Psoas muscle (tissue), 7 donors: ENCODE measurements at regions not wholly inside any gene's neighbourhood (a gene's known extent, or its start where the extent isn't known, plus 50 kb on each side); places are given as distances from the start of the nearest gene placed in this dataset.
"Not testable (repeated sequence)": the region's sequence is repeated elsewhere in the genome, so short reads cannot be mapped to it uniquely, and the experiment has no call there.

Experiments used
- ATAC-seq, 4 donors: fragments of 200-7000 bp; cut with Tn5 transposase; one replicate each; pipeline ENCODE4 v1.9.1; 2020; ENCODE audit warnings: moderate library complexity in 3 of 4, mild to moderate bottlenecking in 2 of 4
- DNase-seq, 2 donors: peaks; one replicate each; pipeline ENCODE4 v3.0.0-alpha.2; 2020
- H3K27ac ChIP-seq: fragments of 200-600 bp; one replicate; pipeline ENCODE4 v1.8.0; 2022
- H3K27me3 ChIP-seq, 3 donors: fragments of 200-600 bp in 1 of 3; one replicate each; pipeline versions ENCODE4 v1.6.1 to v1.8.0; 2013 to 2022; ENCODE audit warnings: low read length in 2 of 3, mild to moderate bottlenecking in 2 of 3, moderate library complexity in 1 of 3; ENCODE audit not compliant: insufficient read depth in 3 of 3
- H3K36me3 ChIP-seq, 2 donors: fragments of 200-600 bp in 1 of 2; one replicate each; pipeline versions ENCODE4 v1.6.1 to v1.8.0; 2013 to 2022; ENCODE audit warnings: low read depth in 1 of 2, mild to moderate bottlenecking in 1 of 2, moderate library complexity in 1 of 2; ENCODE audit not compliant: insufficient read depth in 1 of 2
- H3K4me1 ChIP-seq: fragments of 200-600 bp; one replicate; pipeline ENCODE4 v1.8.0; 2022
- H3K4me3 ChIP-seq: fragments of 200-600 bp; one replicate; pipeline ENCODE4 v1.8.0; 2022; ENCODE audit warnings: mild to moderate bottlenecking
- H3K9me3 ChIP-seq: fragments of 200-600 bp; one replicate; pipeline ENCODE4 v1.8.0; 2022
- WGBS, 3 donors: extraction: QIAGEN DNeasy Blood & Tissue Kit; methylation state at CpG; one replicate each; pipeline versions ENCODE4 v1.1.6 to v1.1.7; 2013; 5-methylcytosine and 5-hydroxymethylcytosine counted together
- intact Hi-C, 2 donors: fragments of 100-400 bp; cut with DNase I; formaldehyde crosslinking; loops; one replicate each; pipeline versions ENCODE4 v1.11.0 to v1.14.2; 2022
- TF ChIP-seq, protein P1 (sequence below): fragments of 200-600 bp; IDR thresholded peaks from one replicate; pipeline ENCODE4 v1.8.0; 2022; ENCODE audit warnings: antibody characterized with exemption
- donor health status: healthy with polysubstance abuse.
- donor health status: DM: no; HTN: no; CAD: no; lungs with moderate emphysema.
- donor health status: Bipolar disorder and iron deficiency.
- donor health status: healthy.
- donor health status: DM: yes; HTN: yes; CAD: no.
- donor health status: DM: no; HTN: no; CAD: no.
- donor health status: DM: yes; HTN: yes; CAD: no.

DNA sequence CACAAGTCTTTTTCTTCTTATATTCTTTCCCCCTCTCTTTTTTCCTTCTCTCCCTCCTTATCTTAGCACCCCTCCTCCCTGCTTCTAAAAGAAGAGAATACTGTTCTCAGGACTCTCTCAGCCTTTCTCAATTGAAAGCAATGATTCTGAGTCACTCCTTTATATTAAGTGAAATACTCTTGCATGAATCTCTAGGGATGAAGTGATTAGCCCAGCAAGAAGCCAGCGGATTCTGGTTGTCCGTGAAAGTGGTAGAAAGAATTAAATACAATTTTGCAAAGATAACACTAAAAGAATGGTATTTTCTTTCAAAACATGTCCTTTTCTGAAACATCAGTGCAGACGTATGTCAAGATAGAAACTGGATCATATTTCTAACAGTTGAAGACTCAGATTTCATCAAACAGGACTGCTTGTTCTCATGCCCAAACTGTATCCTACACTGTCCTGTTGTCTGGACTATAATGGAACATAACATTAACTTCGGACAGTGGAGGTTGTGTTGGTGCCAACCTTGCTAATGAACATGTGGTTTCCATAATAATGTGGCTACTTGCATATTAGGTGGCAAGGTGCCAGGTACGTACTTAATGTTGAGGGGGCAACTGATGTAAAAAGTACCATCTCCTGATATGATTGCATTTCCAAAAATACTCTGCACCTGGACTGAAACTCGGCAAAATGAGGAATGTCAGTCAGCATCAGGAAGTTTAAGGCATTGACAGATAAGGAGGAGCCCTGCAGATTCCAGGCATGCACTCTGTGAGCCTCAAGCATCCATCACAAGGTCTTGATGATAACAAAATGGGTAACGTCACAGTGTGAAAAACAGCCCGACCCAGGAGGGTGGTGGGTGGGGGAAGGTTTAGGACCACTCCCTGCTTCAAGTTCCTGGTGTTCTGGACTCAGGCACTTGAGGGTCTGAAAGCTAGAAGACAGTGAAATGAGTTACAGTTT lies 357.2 kb downstream of the DLEU7 start:
- ATAC-seq, result peak; percentile 62 to 98 (median 83)
- H3K27ac ChIP-seq, result peak overlapping the region; percentile 11
- H3K4me1 ChIP-seq, result peaks cover 9% of the 10 kb centered on the region
- WGBS, 3 donors, result 32 to 35% (median 33%) methylated on average over 8 of the region's 8 CpGs
- H3K4me3 ChIP-seq, result peak overlapping the region; percentile 35
- no peaks in the 10 kb centered on the region for H3K27me3 ChIP-seq
- no peaks in the 10 kb centered on the region for H3K9me3 ChIP-seq
- intact Hi-C loops, result no loop called here
- TF ChIP-seq, protein P1, sequence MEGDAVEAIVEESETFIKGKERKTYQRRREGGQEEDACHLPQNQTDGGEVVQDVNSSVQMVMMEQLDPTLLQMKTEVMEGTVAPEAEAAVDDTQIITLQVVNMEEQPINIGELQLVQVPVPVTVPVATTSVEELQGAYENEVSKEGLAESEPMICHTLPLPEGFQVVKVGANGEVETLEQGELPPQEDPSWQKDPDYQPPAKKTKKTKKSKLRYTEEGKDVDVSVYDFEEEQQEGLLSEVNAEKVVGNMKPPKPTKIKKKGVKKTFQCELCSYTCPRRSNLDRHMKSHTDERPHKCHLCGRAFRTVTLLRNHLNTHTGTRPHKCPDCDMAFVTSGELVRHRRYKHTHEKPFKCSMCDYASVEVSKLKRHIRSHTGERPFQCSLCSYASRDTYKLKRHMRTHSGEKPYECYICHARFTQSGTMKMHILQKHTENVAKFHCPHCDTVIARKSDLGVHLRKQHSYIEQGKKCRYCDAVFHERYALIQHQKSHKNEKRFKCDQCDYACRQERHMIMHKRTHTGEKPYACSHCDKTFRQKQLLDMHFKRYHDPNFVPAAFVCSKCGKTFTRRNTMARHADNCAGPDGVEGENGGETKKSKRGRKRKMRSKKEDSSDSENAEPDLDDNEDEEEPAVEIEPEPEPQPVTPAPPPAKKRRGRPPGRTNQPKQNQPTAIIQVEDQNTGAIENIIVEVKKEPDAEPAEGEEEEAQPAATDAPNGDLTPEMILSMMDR, result no peak
- no peak for DNase-seq
- no peaks in the 10 kb centered on the region for H3K36me3 ChIP-seq

DNA sequence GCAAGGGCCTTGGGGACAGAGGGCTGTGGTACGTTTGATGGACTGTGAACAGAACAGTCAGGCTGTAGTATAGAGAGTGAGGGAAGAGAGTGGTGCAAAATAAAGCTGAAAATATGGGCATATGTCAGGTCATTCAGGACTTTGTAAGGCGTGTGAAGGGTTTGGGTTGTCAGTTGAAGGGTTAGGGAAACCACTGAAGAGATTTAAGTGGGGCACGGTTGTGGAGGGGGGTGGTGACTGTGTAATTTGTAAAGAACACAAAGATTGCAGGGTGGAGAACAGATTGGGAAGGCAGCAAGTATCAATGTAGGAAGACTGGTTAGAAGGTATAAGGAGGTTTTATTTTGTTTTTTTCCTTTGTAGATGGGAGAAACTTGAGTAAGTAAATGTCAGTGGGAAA lies 349.8 kb downstream of the DLEU7 start:
- TF ChIP-seq, protein P1, result no peak
- 82 to 83% (median 82%) methylated on average over 3 of the region's 3 CpGs for WGBS, 3 donors
- no peak overlapping the region for H3K27ac ChIP-seq
- ATAC-seq (no peak), DNase-seq (no peak)
- no peak overlapping the region for H3K4me3 ChIP-seq
- no peaks in the 10 kb centered on the region for H3K4me1 ChIP-seq
- H3K9me3 ChIP-seq, result no peaks in the 10 kb centered on the region
- intact Hi-C loops, result no loop called here
- H3K36me3 ChIP-seq, result no peaks in the 10 kb centered on the region
- H3K27me3 ChIP-seq, result no peaks in the 10 kb centered on the region

DNA sequence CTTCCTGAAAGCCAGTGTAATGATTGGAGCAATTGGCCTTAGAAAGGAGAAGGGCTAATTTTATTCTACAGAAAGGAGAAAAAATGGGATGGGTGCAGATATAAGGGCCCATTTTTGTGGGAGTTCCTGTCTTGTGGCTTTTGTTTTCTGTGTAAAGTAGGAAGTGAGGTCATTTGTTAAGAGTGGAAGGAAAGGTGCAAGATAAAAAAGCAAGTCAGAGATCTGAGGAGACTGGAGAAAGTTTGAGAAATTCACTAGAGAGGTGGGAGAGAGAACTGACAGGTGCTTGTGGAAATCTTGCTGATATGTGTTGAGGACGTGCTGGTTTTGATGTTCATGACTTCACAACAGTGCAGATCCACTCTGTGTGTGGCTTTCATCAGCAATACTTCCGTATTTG lies 349.4 kb downstream of the DLEU7 start:
- DNase-seq, result no peak
- intact Hi-C loops, result no loop called here
- TF ChIP-seq, protein P1, result no peak
- ATAC-seq, result no peak
- Histone ChIP-seq H3K27me3 (no peaks in the 10 kb centered on the region), H3K4me3 (no peak overlapping the region), H3K36me3 (no peaks in the 10 kb centered on the region), H3K27ac (no peak overlapping the region), H3K9me3 (no peaks in the 10 kb centered on the region), H3K4me1 (no peaks in the 10 kb centered on the region)
- 79 to 85% (median 83%) methylated on average over 2 of the region's 2 CpGs for WGBS, 3 donors

DNA sequence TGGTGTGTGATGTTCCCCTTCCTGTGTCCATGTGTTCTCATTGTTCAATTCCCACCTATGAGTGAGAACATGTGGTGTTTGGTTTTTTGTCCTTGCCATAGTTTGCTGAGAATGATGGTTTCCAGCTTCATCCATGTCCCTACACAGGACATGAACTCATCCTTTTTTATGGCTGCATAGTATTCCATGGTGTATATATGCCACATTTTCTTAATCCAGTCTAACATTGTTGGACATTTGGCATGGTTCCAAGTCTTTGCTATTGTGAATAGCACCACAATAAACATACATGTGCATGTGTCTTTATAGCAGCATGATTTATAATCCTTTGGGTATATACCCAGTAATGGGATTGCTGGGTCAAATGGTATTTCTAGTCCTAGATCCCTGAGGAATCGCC lies 340.3 kb downstream of the DLEU7 start:
- DNase-seq, H3K27me3 ChIP-seq, H3K27ac ChIP-seq, H3K9me3 ChIP-seq, H3K4me3 ChIP-seq, ATAC-seq, intact Hi-C loops, H3K36me3 ChIP-seq, H3K4me1 ChIP-seq: not testable (repeated sequence)
- WGBS, 3 donors, result 80% methylated on average over 1 of the region's 1 CpG; no CpG with 5 or more reads in 2 of the 3 donors

DNA sequence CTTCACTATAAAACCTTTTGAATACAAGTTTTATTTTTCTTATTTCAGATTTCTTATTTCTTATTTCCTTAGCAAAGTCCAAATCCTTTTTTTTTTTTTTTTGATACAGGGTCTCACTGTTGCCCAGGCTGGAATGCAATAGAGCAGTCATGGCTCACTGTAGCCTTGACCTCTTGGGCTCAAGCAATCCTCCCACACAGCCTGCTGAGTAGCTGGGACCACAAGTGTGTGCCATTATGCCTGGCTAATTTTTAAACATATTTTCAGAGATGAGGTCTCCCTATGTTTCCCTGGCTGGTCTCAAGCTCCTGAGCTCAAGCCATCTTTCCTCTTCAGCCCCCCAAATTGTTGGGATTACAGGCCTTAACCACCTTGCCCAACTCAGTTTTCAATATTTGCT lies 334.3 kb downstream of the DLEU7 start:
- H3K27ac ChIP-seq, result no peak overlapping the region
- no peaks in the 10 kb centered on the region for H3K36me3 ChIP-seq
- H3K9me3 ChIP-seq, result peaks cover 7% of the 10 kb centered on the region
- DNase-seq (no peak), ATAC-seq (no peak)
- H3K4me1 ChIP-seq, result peaks cover 21% of the 10 kb centered on the region
- TF ChIP-seq, protein P1, result no peak
- no peak overlapping the region for H3K4me3 ChIP-seq
- intact Hi-C loops, result no loop called here
- H3K27me3 ChIP-seq, result no peaks in the 10 kb centered on the region
